HG02763 (cell line): ENCODE measurements at regions not wholly inside any gene's neighbourhood (a gene's known extent, or its start where the extent isn't known, plus 50 kb on each side); places are given as distances from the start of the nearest gene placed in this dataset.
"Not testable (repeated sequence)": the region's sequence is repeated elsewhere in the genome, so short reads cannot be mapped to it uniquely, and the experiment has no call there.

Experiments used
- ATAC-seq: cut with Tn5 transposase; IDR thresholded peaks from one replicate; pipeline ENCODE4 v1.9.1; 2021; ENCODE audit warnings: mild to moderate bottlenecking, moderate library complexity; ENCODE audit not compliant: unreplicated experiment

DNA sequence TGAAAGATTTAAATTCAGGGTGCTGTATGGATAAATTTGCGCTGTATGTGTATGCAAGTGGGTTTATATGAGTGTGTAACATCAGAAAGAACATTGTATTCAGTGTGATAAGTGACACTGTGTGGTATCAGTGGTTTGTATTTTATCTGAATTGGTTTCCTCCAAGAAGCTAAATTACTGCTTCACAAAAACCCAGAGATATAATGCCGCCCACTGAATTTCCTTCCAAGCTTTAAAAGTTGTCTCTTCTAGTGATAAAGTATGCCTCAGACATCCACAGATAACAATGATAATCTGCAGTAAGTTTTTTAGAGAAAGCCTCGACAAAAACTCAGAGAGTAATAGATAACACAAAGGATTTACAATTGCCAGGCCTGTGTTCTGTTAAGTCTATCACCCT, 710.6 kb upstream of the HS3ST1 start:
- no peak for ATAC-seq

DNA sequence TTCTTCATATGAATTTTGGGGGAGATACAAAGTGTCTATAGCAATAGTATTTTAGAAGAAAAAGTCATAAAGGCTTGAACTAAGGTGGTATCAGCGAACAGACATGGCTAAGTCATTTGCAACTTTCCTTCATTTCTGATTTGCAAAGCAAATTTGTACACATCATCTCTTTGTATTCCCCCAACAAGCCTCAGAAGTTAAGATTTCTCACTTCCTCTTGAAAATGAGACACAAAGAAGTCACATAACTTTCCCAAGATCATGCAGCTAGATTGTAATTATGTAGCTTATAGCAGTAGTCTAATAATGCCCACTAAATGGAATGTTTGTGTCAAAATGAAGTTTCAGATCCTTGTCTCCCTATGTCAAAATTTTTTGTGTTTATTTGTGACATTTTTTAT, 709.8 kb upstream of the HS3ST1 start:
- no peak for ATAC-seq

- ATAC-seq, result no peak
Observed at GRCh38 chr4:12137575-12137974, 708.9 kb upstream of the HS3ST1 start.

DNA sequence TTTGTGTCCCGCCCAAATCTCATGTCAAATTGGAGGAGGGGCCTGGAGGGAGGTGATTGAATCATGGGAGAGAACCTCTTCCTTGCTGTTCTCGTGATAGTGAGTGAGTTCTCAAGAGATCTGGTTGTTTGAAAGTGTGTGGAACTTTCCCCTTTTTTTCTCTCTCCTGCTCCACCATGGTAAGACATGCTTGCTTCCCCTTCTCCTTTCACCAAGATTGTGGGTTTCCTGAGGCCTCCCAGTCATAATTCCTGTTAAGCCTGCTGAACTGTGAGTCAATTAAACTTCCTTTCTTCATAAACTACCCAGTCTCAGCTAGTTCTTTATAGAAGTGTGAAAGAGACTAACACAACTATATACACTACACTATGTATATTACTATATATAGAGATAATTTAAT, 697.8 kb upstream of the HS3ST1 start:
- no peak for ATAC-seq

DNA sequence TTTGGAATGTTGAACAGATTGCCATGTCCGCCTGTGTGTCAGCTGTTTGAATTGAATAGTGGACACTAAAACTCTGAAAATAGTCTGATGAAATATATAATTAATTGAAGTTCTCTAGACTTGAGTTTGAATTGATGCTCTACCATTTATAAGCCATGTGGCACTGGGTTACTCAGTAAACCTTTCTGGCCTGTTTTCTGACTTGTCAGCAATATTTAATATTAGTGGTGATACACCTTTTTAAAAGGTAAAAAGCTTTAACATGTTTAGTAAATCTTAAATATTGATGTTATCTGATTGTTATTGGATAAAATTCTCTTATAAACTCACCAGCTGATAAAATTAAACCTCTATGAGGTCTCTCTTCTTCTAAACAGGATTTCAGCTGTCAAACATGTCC, 695.4 kb upstream of the HS3ST1 start:
- no peak for ATAC-seq

DNA sequence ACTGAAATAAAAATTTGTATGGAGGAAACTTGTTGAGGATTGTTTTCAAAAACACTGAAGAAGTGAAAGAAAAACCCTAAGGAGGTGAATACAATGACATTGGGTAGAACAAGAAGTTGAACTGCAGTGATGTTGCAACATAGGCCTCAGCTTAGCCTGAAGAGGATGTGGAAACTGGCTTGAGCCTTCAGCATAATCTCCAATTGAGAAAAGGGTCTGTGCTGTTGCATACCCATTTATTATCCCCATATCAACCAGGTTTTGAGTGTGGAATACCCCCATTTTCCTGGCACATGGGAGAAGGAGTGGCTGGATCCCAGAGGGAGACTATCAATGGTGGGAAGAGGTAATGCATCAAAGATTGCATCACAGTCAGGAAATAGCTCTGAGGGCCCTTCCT, 695.0 kb upstream of the HS3ST1 start:
- ATAC-seq, result no peak

DNA sequence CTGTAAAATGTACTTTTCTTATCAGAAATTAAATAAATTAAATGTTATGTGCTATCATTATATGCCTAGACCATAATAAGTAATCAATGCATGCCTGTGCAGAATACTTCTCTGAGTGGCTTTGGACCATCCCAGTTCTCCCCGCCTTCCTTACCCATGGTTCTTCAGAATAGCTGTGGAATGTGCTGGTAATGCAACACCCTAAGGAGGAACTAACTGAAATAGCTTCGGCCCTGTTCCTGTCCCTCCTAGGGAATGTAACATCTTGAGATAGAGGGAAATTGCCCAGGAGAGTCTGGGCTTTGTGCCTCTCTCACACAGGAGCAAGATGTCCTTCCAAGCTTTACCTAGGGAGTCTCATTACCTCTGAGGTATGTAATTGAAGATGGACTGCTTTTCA, 693.6 kb upstream of the HS3ST1 start:
- ATAC-seq, result no peak

DNA sequence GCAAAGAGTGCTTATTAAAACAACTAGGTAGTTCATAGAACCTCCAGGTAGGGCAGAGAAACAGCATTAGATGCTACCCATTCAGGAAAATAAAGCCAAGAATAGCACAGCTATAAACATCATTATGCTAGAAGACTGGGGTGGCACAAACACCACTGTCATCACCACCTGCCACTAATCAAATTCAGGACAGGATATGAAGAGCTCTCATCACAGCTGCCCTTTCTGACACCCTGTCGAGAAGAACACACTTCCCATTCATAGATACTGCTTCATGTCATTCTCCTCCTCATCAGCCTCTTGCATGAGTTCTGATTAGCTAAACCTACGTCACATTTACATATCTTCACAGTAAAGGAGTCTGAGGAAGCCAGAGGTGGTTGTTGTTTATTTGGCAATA, 692.3 kb upstream of the HS3ST1 start:
- ATAC-seq, result no peak

DNA sequence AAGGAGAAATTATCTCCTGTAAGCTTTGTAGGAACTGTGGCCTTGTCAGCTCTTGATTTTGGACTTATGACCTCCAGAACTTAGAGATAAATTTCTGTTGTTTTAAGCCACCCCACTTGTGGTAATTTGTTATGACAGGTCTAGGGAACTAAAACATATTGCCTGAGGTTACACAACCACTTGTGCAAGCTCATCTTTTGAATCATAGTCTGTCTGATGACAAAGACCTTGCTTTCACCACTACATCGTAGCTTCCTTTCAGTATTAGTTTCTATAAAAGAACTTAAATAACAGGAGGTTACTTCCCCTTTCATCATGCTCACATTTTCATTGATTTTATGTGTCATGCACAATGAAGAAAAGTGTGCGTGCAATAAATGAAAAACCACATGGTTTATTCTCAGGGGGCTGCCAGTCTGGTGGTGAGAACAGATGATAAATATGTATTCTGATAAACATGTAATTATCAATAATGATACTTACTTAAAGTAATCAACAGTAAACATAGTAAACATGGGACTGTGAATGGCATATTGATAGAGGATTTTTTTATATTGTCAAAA, 690.0 kb upstream of the HS3ST1 start:
- ATAC-seq, result peak; percentile 67

GRCh38 chr4:12116009-12116552, 687.4 kb upstream of the HS3ST1 start:
- ATAC-seq, result no peak

GRCh38 chr4:12110627-12111026, 681.9 kb upstream of the HS3ST1 start:
- ATAC-seq, result no peak

GRCh38 chr4:12109056-12109455, 680.4 kb upstream of the HS3ST1 start:
- ATAC-seq, result not testable (repeated sequence)

DNA sequence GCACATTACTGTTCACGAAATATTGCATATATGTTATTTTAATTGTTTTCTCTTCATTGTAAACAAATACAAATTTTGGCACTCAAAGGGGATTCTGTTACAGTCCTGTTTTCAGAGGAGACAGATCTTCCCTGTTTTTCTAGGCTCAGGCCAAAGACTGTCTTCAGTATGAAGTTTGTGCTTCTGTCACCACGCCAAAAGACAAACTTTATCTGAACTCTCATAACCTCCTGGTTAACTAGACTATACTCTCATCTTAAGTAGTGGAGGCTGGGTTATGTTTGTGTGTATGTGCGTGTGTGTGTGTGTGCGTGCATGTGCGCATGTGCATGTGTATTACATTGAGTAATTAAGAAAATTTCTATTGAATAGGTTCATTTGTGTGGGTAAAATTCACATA, 676.8 kb upstream of the HS3ST1 start:
- ATAC-seq, result no peak

- ATAC-seq, result not testable (repeated sequence)
Observed at GRCh38 chr4:12089920-12090319, 661.2 kb upstream of the HS3ST1 start.

- no peak for ATAC-seq
Observed at GRCh38 chr4:12084690-12085089, 656.0 kb upstream of the HS3ST1 start.

- no peak for ATAC-seq
Observed at GRCh38 chr4:12071316-12071715, 642.6 kb upstream of the HS3ST1 start.

- no peak for ATAC-seq
Observed at GRCh38 chr4:12053966-12054365, 625.3 kb upstream of the HS3ST1 start.

GRCh38 chr4:12053556-12053955, 624.9 kb upstream of the HS3ST1 start:
- no peak for ATAC-seq

DNA sequence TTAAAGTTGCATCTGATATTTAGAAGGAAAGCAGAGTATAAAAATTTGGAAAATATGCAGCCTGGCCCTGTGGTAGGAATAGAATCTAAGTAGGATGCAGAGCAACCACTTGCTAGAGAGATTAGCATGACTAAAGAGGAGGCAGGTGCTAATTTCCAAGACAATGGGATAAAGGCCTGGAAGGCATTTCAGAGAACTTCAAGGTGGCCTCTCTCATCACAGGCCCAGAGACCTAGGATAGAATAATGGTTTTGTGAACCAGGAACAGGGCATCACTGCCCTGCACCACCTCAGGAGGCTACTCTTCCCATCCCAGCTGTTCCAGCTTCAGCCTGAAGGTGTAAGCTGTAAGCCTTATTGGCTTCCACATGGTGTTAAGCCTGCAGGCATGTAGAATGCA, 621.7 kb upstream of the HS3ST1 start:
- ATAC-seq, result no peak

- no peak for ATAC-seq
Observed at GRCh38 chr4:12042818-12043217, 614.1 kb upstream of the HS3ST1 start.

DNA sequence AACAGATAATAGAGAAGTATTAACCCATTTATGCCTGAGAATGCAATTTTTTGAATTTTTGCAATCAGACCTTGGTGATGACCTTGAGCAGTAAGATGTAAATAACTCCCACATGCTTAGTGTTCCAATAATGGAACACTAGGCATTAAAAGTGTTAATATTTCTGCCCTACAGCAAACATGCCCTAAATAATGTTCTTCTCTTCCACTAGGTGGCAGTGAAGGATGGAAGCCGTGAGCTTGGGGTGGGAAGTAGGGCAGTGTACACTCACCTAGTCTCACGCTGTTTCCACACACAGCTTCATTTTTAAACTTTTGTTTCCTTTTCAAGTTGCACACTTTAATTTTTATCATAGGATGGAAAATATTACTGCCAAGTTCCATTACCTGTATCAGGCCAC, 613.1 kb upstream of the HS3ST1 start:
- ATAC-seq, result no peak

- ATAC-seq, result no peak
Observed at GRCh38 chr4:12036450-12036849, 607.8 kb upstream of the HS3ST1 start.

GRCh38 chr4:12028258-12028657, 599.6 kb upstream of the HS3ST1 start:
- no peak for ATAC-seq
